GM10248 (cell line): ENCODE measurements at regions not wholly inside any gene's neighbourhood (a gene's known extent, or its start where the extent isn't known, plus 50 kb on each side); places are given as distances from the start of the nearest gene placed in this dataset.
"Not testable (repeated sequence)": the region's sequence is repeated elsewhere in the genome, so short reads cannot be mapped to it uniquely, and the experiment has no call there.

Experiments used
- CTCF ChIA-PET: fragments of 300-600 bp; sonication (Branson Sonifier 250); formaldehyde crosslinking; extraction: SDS; loops from one replicate; lab custom pipeline; 2021; ENCODE audit warnings: antibody characterized with exemption; lab: Yijun Ruan, JAX
- POLR2A ChIA-PET: fragments of 350-650 bp; sonication (Branson Sonifier 250); formaldehyde crosslinking; extraction: SDS; loops from one replicate; lab custom pipeline; 2020; ENCODE audit warnings: antibody characterized with exemption; lab: Yijun Ruan, JAX
- DNase-seq: peaks from one replicate; pipeline ENCODE4 v3.0.0; 2012; ENCODE audit errors: extremely low spot score
- CTCF ChIP-seq: IDR thresholded peaks from 2 replicates; pipeline ENCODE4 v1.5.1; 2012; ENCODE audit warnings: mild to moderate bottlenecking, low read depth; ENCODE audit errors: extremely low read depth, missing control alignments, control extremely low read depth

GRCh38 chr7:89623018-89623672 lies 531.1 kb upstream of the STEAP1 start:
- CTCF ChIA-PET = interaction anchor here (0.6 to 4.4 kb wide), 29 partner anchors 8 to 1384 kb away, joined by 3 to 25 read pairs (median 4); no protein-coding TSS in a partner anchor
- peak; percentile 76 for TF ChIP-seq CTCF
- POLR2A ChIA-PET = no interaction called here
- peak; percentile 18 for DNase-seq

GRCh38 chr7:89624155-89624554 lies 530.1 kb upstream of the STEAP1 start:
- CTCF ChIA-PET = interaction anchor here (1.2 to 4.4 kb wide), 3 partner anchors 12 to 1077 kb away, joined by 3 to 25 read pairs (median 3); no protein-coding TSS in a partner anchor
- POLR2A ChIA-PET, DNase-seq: not testable (repeated sequence)

GRCh38 chr7:89648509-89648908 lies 505.8 kb upstream of the STEAP1 start:
- TF ChIP-seq CTCF = no peak
- ChIA-PET POLR2A (no interaction called here), CTCF (no interaction called here)
- DNase-seq = no peak

DNA sequence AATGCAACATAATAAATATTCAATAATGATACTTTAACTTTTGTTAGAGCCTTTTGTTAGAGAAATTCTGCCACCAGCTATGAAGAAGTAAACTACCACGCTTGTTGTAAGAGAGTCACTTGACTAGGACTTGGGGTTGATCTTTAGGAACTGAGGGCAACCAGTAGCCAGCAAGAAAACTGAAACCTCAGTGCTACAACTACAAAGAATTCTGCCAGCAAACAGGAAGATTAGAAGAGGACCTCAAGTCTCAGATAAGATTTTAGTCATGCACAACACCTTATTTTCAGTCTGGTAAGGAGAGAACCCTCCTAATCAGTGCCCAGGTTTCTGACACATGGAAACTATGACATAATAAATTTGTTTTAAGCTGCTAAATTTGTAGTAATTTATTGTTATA lies 498.3 kb upstream of the STEAP1 start:
- no peak for DNase-seq
- ChIA-PET POLR2A (no interaction called here), CTCF (interaction anchor here (0.7 to 0.8 kb wide), 2 partner anchors 10 to 33 kb away, joined by 3 read pairs; no protein-coding TSS in a partner anchor)

DNA sequence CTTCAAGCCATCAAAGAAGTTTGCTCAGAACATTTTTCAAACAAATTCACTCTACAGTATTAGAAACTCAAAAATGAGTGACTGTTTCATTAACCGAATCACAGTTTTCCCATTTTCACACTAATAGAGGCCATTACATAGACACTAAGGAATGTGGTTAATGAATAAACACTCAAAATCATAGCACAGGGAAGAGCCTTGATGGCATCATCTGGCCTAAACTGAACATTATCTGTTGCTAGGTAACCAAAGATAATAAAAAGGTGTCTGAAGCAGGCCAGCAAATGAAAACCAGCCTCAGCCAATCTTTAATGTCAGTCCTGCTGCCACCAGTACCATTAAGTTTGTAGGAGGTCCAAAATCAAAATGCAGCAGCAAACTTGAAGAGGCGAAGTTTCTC lies 492.4 kb upstream of the STEAP1 start:
- CTCF ChIA-PET = no interaction called here
- POLR2A ChIA-PET = no interaction called here
- no peak for DNase-seq
- no peak for TF ChIP-seq CTCF

More for the DNA sequence above, 498.3 kb upstream of the STEAP1 start:
- no peak for TF ChIP-seq CTCF

GRCh38 chr7:89666136-89666835 lies 488.0 kb upstream of the STEAP1 start:
- no peak for DNase-seq
- TF ChIP-seq CTCF = no peak
- CTCF ChIA-PET = no interaction called here
- POLR2A ChIA-PET = no interaction called here

DNA sequence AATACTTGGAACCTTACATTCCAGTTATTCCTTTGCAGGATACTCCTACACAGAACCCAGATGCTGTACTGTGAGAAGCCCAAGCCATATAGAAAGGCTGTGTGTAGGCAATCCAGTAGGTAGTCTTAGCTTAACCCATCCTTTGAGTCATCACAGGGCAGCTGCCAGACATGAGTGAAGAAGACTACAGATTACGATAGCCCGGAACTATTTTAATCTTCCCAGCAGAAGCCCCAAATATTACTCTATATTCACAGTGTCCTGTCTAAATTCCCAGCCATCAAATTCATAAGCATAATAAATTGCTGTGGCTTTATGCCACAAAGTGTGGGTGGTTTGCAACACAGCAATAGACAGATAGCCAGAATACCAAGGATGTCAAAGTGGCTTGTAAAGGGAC lies 474.1 kb upstream of the STEAP1 start:
- DNase-seq = no peak
- ChIA-PET POLR2A (no interaction called here), CTCF (no interaction called here)
- no peak for TF ChIP-seq CTCF
